MG63 (cell line): ENCODE measurements at regions not wholly inside any gene's neighbourhood (a gene's known extent, or its start where the extent isn't known, plus 50 kb on each side); places are given as distances from the start of the nearest gene placed in this dataset.
"Not testable (repeated sequence)": the region's sequence is repeated elsewhere in the genome, so short reads cannot be mapped to it uniquely, and the experiment has no call there.

Source experiments
- DNase-seq: peaks from one replicate; pipeline ENCODE4 v3.0.0-alpha.2; 2020
- H3K27me3 ChIP-seq: fragments of 250-450 bp; sonication (Bioruptor Pico); 2 replicates; pipeline ENCODE4 v1.5.1; 2020; ENCODE audit warnings: mild to moderate bottlenecking, moderate library complexity
- H3K36me3 ChIP-seq: fragments of 250-450 bp; sonication (Bioruptor Pico); 2 replicates; pipeline ENCODE4 v1.5.1; 2020; ENCODE audit warnings: mild to moderate bottlenecking, moderate library complexity
- H3K4me3 ChIP-seq: fragments of 250-450 bp; sonication (Bioruptor Pico); 2 replicates; pipeline ENCODE4 v1.5.1; 2020; ENCODE audit warnings: mild to moderate bottlenecking, moderate library complexity
- H3K9me3 ChIP-seq: fragments of 250-450 bp; sonication (Bioruptor Pico); 2 replicates; pipeline ENCODE4 v1.5.1; 2020; ENCODE audit warnings: mild to moderate bottlenecking, moderate library complexity

DNA sequence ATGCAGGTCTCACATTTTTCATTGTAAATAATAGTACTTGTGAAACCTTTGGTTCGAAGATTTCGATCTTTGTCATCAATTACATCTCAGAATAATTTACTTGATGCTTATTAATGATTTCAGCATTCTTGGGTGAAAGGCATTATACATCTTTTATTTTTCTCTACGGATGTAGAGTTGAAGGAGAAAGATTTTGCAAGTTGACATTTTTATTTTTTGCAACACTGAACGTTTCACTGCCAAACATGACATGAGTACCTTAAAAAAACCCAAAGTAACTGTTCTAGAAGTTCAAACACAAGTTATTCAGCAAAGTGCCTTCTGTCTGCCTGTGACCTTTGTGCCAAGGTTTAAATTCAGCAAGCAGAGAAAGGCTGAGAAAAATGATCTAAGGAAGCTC lies 97.3 kb upstream of the SGK1 start:
- H3K36me3 ChIP-seq = no peaks in the 10 kb centered on the region
- no peak for DNase-seq
- no peak overlapping the region for H3K4me3 ChIP-seq
- H3K27me3 ChIP-seq = no peaks in the 10 kb centered on the region
- peaks cover 10% of the 10 kb centered on the region for H3K9me3 ChIP-seq

DNA sequence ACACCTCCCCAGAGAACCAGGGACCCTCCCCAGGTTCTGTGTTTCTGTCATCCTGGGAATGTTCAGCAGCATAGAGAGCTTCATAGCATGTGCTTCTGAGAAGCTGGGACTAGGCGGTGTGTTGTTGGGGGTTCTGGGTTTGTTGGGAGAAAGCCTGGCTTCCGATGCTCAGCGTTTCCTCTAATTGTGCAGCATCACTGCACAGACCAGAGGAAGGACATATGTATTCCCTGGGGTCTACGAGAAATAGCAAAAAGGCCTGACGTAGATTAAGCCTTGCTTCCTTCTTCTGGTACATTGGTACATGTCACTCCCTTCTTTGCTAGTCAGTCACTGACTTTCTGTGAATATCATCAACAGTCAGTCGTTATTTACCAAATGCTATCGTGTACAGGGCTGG lies 96.9 kb upstream of the SGK1 start:
- H3K4me3 ChIP-seq = no peak overlapping the region
- peaks cover 10% of the 10 kb centered on the region for H3K9me3 ChIP-seq
- DNase-seq = no peak
- H3K27me3 ChIP-seq = no peaks in the 10 kb centered on the region
- H3K36me3 ChIP-seq = no peaks in the 10 kb centered on the region

DNA sequence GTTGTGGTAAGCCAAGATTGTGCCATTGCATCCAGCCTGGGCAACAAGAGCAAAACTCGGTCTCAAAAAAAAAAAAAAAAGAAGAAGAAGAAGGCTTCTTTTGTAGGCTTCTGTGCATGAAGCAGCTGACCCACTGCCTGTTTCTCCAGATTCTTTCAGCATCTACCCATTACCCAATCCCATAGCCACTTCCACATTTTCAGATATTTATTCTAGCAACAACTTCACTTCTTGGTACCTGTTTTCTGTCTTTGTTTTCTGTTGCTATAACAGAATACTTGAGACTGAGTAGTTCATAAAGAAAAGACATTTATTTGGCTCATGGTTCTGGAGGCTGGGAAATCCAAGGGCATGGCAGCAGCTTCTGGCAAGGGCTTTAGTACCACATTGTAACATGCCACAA lies 95.3 kb upstream of the SGK1 start:
- H3K36me3 ChIP-seq = no peaks in the 10 kb centered on the region
- H3K27me3 ChIP-seq = no peaks in the 10 kb centered on the region
- H3K9me3 ChIP-seq = peaks cover 10% of the 10 kb centered on the region
- H3K4me3 ChIP-seq = no peak overlapping the region
- DNase-seq = no peak

DNA sequence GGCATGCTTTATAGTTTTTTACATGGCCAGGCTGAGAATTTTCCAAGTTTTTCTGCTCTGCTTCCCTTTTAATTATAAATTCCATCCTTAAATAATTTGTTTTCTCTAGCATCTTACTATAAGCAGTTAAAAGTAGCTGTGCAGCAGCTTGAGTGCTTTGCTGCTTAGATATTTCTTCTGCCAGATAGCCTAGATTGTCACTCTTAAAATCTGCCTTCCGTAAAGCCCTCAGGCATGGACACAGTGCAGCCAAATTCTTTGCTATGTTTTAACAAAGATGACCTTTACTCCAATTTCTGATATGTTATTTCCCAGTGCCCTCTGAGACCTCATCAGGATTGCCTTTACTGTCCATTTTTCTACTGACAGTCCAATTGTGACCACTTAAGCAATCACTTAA lies 92.6 kb upstream of the SGK1 start:
- Histone ChIP-seq H3K4me3 (no peak overlapping the region), H3K36me3 (no peaks in the 10 kb centered on the region), H3K9me3 (peaks cover 10% of the 10 kb centered on the region), H3K27me3 (no peaks in the 10 kb centered on the region)
- no peak for DNase-seq

DNA sequence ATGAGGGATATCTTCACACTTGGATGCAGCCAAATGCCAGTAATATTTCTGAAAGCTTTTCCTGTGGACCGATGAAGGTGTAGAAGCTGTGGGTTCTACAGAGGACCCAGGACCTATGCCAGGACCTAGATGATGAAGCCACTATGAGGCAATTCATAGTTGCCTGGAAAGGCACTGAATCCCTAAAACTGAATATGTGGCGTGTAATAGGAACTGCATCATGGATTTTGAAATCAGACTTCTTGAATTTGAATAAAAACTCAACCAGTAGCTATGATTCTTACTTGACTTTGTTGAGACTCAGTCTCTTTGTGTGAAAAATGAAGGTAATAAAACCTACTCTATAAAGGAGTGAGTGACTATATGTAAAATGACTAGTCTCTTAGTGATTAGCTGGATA lies 89.9 kb upstream of the SGK1 start:
- no peaks in the 10 kb centered on the region for H3K36me3 ChIP-seq
- H3K4me3 ChIP-seq = no peak overlapping the region
- peaks cover 7% of the 10 kb centered on the region for H3K9me3 ChIP-seq
- DNase-seq = no peak
- H3K27me3 ChIP-seq = no peaks in the 10 kb centered on the region

DNA sequence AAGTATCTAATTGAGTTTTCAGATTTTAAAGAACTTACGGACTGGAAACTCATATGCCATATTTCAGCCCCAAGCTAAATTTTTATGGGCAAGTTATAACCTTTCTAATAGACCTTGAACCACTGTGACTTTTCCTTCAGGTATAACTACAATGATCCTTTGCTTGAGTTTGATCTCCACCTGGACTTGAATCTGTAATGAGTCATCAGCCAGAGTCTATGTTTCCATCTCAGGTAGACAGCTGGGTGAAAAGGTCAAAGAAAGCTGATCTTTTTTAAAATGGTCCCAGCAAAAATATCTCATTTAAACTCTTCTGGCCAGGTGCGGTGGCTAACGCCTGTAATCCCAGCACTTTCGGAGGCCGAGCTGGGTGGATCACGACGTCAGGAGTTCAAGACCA lies 88.4 kb upstream of the SGK1 start:
- no peaks in the 10 kb centered on the region for H3K36me3 ChIP-seq
- peaks cover 2% of the 10 kb centered on the region; the same call in 1 of the 2 replicates for H3K9me3 ChIP-seq
- DNase-seq = no peak
- H3K4me3 ChIP-seq = no peak overlapping the region
- H3K27me3 ChIP-seq = no peaks in the 10 kb centered on the region

DNA sequence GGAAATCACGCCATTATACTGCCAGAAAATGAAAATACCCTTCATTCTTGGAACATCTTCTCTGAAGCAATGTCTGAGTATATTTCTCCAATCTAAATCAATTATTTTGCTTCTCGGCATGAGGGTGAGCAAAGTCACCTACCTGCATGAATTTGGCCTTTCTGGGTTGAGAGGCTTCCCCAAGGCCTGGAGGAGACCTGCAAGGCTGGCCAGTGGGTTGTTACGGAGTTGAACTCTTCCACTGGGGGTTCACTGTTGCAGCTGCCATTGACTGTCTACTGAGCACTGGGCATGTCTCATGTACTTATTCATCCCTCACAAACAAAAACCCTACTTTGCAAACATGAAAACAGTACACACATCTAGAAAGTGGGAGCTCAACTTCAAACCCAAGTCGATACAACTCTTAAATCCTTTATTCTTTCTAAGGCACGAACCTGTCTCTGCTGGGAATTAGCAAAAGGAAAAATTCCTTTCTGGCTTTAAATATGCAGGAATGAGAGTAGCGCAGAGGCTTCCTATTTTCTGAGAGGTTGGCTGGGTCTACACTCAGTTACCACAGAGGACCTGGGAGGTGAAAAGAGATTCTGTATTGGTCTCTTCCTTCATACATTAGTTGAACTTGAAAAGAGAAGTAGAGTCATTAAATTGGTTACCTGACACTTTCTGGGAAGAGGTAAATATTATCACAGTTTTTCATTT lies 87.6 kb upstream of the SGK1 start:
- H3K4me3 ChIP-seq = no peak overlapping the region
- H3K36me3 ChIP-seq = no peaks in the 10 kb centered on the region
- H3K27me3 ChIP-seq = no peaks in the 10 kb centered on the region
- no peaks in the 10 kb centered on the region; the same call in 1 of the 2 replicates for H3K9me3 ChIP-seq
- no peak for DNase-seq

DNA sequence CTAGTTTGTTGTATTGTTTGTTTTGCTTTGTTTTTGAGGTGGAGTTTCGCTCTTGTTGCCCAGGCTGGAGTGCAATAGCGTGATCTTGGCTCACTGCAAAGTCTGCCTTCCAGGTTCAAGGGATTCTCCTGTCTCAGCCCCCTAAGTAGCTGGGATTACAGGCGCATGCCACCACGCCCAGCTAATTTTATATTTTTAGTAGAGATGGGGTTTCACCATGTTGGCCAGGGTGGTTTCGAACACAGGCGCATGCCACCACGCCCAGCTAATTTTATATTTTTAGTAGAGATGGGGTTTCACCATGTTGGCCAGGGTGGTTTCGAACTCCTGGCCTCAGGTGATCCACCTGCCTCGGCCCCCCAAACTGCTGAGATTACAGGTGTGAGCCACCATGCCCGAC lies 85.4 kb upstream of the SGK1 start:
- not testable (repeated sequence) for H3K9me3 ChIP-seq, DNase-seq, H3K27me3 ChIP-seq, H3K4me3 ChIP-seq, H3K36me3 ChIP-seq

DNA sequence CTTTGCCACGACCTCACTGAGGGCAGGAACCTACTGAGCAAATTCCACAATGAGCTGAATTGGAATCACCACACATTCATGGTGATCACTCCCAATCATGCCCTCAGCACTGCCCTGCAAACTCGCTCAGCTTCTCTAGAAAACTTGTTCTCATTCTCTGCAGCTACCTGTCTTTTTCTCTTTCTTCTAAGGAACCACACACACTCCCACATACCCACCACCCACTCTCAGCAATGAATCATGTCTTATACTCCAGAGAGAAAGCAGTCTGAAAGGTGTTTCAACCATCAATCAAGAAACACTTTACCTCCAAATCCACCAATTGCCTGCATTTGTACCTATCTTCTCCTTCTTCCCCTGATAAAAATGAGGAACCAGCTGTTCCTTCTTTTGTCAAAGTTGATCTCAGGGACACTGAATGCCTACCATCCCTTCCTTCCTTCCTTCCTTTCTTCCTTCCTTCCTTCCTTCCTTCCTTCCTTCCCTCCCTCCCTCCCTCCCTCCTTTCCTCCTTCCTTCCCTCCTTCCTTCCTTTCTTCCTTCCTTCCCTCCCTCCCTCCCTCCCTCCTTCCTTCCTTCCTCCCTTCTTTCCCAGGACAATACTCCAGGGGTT lies 84.6 kb upstream of the SGK1 start:
- H3K27me3 ChIP-seq = no peaks in the 10 kb centered on the region
- no peak overlapping the region for H3K4me3 ChIP-seq
- DNase-seq = no peak
- H3K36me3 ChIP-seq = no peaks in the 10 kb centered on the region
- H3K9me3 ChIP-seq = no peaks in the 10 kb centered on the region; the same call in 1 of the 2 replicates

DNA sequence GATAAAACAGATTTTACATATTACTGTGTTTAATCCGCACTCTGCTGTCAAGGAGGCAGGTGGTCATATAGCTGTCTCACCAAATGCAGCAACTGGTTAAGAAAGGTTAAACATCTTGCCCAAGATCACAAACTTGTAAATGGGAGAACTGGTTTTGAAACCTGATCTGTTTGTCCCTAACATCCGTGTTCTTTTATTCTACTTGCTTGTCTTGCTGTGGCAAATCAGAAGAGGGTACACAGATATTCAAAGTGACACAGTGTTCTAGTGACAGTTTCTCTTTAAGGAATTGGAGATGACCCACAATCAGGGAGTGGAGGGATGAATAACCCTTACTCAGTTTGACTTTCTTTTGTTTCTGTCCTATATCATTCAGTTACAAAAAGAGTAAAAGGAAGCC lies 83.0 kb upstream of the SGK1 start:
- H3K4me3 ChIP-seq = no peak overlapping the region
- DNase-seq = no peak
- H3K36me3 ChIP-seq = no peaks in the 10 kb centered on the region
- H3K9me3 ChIP-seq = no peaks in the 10 kb centered on the region; the same call in 1 of the 2 replicates
- no peaks in the 10 kb centered on the region for H3K27me3 ChIP-seq

DNA sequence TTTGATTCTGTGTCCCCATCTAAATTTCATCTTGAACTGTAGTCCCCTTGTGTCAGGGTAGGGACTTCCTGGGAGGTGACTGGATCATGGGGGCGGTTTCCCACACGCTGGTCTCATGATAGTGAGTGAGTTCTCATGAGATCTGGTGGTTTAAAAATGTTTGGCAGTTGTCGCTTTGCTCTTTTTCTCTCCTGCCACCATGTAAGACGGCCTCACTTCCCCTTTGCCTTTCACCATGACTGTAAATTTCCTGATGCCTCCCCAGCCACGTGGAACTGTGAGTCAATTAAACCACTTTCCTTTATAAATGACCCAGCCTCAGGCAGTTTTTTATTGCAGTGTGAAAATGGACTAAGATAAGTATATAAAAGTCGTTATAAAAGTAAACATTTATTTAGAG lies 80.5 kb upstream of the SGK1 start:
- H3K4me3 ChIP-seq = no peak overlapping the region
- DNase-seq = no peak
- H3K9me3 ChIP-seq = no peaks in the 10 kb centered on the region
- no peaks in the 10 kb centered on the region for H3K27me3 ChIP-seq
- no peaks in the 10 kb centered on the region for H3K36me3 ChIP-seq

DNA sequence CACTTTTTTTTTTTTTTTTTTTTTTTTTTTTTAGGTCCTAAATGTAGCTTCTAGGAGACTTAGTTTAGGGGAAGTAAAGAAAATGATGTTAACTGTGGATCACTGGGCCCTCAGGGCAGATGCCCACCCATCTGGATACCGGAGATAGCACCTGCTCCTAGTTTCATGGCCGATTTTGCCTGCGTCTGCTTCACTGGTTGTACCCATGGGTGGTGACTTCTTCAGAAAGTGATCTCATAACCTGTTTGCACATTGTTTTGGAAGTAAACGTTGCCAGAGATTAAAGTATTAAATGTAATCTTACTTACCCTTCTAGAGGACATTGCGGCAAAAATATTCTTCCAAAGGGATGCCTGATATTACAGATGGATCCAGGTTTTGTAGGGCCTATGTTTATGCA lies 79.8 kb upstream of the SGK1 start:
- no peak overlapping the region for H3K4me3 ChIP-seq
- H3K27me3 ChIP-seq = no peaks in the 10 kb centered on the region
- no peaks in the 10 kb centered on the region for H3K36me3 ChIP-seq
- H3K9me3 ChIP-seq = no peaks in the 10 kb centered on the region
- no peak for DNase-seq

DNA sequence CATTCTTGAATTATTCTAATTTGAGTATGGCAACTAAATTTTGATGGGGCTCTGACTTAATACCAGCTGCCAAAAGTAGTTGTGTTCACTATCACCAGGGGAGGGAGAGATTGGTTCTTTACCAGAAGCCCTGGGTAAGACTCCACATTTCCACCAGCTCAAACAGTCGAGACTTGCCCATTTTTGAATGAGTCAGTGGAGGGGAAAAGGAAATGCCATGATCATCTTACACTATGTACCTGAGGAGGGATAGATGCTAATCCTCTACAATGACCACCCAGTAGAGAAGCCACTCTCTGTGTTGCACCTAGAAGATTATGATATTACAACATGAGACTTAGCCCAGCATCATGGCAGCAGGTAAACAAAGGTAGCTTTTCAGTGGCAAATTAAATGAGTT lies 77.0 kb upstream of the SGK1 start:
- no peaks in the 10 kb centered on the region for H3K36me3 ChIP-seq
- no peaks in the 10 kb centered on the region for H3K9me3 ChIP-seq
- H3K4me3 ChIP-seq = no peak overlapping the region
- H3K27me3 ChIP-seq = no peaks in the 10 kb centered on the region
- DNase-seq = no peak

DNA sequence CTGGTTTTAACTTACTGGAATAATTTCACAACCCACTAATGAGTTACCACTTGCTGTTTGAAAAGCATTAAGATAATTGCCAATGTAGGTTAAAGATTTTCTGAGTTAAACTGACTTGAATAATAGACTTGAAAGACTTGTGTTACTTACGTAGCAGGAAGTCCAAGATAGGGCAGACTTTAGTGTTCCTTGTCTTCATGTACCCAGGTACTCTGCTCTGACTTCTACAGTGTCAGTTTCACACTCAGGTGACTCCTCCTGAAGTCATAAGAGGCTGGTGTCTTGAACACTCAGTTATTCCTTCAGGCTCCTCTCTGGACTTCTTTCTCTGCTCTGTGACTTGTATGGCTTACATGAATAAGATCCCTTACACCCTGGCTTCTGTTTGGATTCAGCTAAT lies 76.3 kb upstream of the SGK1 start:
- Histone ChIP-seq H3K36me3 (no peaks in the 10 kb centered on the region), H3K4me3 (no peak overlapping the region), H3K9me3 (no peaks in the 10 kb centered on the region), H3K27me3 (no peaks in the 10 kb centered on the region)
- no peak for DNase-seq

DNA sequence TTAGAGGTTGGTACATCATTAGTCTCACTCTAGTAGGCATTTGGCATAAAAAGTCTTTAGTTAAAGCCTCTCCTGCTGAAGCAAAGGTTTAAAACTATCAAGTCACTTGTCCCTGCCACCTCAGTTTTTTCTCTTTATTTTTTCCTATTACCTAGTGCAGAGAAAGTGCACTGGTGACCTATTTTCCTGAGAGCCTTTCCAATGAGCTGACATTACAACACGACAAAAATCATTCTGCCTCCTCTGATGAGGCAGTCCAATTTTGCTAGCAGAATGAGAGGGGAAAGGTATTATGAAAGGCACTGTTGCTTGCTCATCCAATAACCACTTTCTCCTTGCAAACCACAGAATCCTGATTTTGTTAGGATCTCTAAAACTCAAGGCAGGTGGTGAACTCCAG lies 73.3 kb upstream of the SGK1 start:
- DNase-seq = no peak
- no peak overlapping the region for H3K4me3 ChIP-seq
- H3K27me3 ChIP-seq = no peaks in the 10 kb centered on the region
- no peaks in the 10 kb centered on the region for H3K36me3 ChIP-seq
- no peaks in the 10 kb centered on the region for H3K9me3 ChIP-seq

DNA sequence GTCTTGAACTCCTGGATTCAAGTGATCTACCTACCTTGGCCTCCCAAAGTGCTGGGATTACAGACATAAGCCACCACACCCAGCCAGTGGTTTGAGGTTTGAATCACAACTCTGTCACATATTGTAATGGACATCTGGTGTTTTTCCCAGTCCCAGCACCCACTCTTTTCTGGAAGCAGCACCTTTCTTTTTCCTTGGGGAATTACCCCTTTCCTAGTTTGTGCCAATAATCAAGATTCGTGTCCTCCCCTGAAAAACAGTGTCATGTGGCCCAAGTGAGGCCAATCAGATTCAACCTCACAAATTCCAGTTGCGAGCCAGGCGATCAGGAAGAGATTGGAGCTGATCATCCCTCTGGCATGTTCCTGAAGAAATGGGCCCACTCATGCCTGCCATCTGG lies 71.7 kb upstream of the SGK1 start:
- no peaks in the 10 kb centered on the region for H3K27me3 ChIP-seq
- no peaks in the 10 kb centered on the region for H3K36me3 ChIP-seq
- H3K9me3 ChIP-seq = no peaks in the 10 kb centered on the region
- no peak overlapping the region for H3K4me3 ChIP-seq
- no peak for DNase-seq

DNA sequence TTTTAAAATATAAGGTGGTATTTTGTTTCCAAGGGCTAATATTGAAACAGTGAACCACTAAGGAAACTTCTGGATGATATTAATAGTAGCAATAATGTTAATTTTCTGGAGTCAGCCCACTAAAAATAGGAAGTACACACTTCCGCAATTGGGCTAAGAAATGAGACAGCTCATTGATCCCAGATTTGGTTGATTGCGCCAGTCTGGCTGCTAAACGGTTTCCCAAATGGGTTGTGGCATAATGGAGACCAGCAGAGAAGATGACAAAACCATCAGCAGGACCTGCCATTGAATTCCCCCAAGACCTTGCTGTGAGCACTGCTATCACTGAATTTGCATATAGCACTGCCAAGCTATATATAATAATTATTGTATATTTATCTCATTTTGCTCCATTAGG lies 71.2 kb upstream of the SGK1 start:
- no peaks in the 10 kb centered on the region for H3K27me3 ChIP-seq
- H3K36me3 ChIP-seq = no peaks in the 10 kb centered on the region
- no peak for DNase-seq
- no peaks in the 10 kb centered on the region for H3K9me3 ChIP-seq
- no peak overlapping the region for H3K4me3 ChIP-seq

DNA sequence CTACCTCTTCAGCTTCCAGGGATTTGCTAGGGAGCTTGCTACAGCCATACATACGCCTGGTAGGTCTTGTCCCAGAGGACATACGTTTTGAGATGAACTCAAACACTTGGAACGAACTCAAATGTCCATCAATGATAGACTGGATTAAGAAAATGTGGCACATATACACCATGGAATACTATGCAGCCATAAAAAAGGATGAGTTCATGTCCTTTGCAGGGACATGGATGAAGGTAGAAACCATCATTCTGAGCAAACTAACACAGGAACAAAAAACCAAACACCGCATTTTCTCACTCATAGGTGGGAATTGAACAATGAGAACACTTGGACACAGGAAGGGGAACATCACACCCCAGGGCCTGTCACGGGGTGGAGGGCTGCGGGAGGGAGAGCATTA lies 68.6 kb upstream of the SGK1 start:
- not testable (repeated sequence) for H3K9me3 ChIP-seq, H3K4me3 ChIP-seq, DNase-seq, H3K27me3 ChIP-seq, H3K36me3 ChIP-seq
